ENCODE measurements at regions not wholly inside any gene's neighbourhood (a gene's known extent, or its start where the extent isn't known, plus 50 kb on each side); places are given as distances from the start of the nearest gene placed in this dataset.

- Mint-ChIP-seq H3K4me1 (no peaks in the 10 kb centered on the region), H3K4me3 (no peak overlapping the region), H3K36me3 (ENCODE audit: low read depth) (no peaks in the 10 kb centered on the region), H3K27me3 (no peaks in the 10 kb centered on the region), H3K27ac (no peak overlapping the region)
- DNase-seq: no peak
- no peaks in the 10 kb centered on the region for H3K9me3 ChIP-seq (ENCODE audit: control insufficient read depth, low read length, poor library complexity, severe bottlenecking)
- ATAC-seq: no peak
These were observed 539.5 kb downstream of the EBF1 start for GRCh38 chr5:158560170-158560569.

- H3K9me3 ChIP-seq (ENCODE audit: control insufficient read depth, low read length, poor library complexity, severe bottlenecking): no peaks in the 10 kb centered on the region
- DNase-seq: no peak
- Mint-ChIP-seq H3K27ac (no peak overlapping the region), H3K4me1 (no peaks in the 10 kb centered on the region), H3K27me3 (no peaks in the 10 kb centered on the region), H3K36me3 (ENCODE audit: low read depth) (no peaks in the 10 kb centered on the region), H3K4me3 (no peak overlapping the region)
- no peak for ATAC-seq
These were observed 540.1 kb downstream of the EBF1 start for GRCh38 chr5:158559643-158560042.

- H3K9me3 ChIP-seq (ENCODE audit: control insufficient read depth, low read length, poor library complexity, severe bottlenecking): no peaks in the 10 kb centered on the region
- Mint-ChIP-seq H3K4me3 (no peak overlapping the region), H3K27ac (no peak overlapping the region), H3K4me1 (no peaks in the 10 kb centered on the region), H3K36me3 (ENCODE audit: low read depth) (no peaks in the 10 kb centered on the region), H3K27me3 (no peaks in the 10 kb centered on the region)
- DNase-seq (no peak), ATAC-seq (no peak)
These were observed 540.6 kb downstream of the EBF1 start for GRCh38 chr5:158559066-158559465.

- ATAC-seq: no peak
- H3K36me3 Mint-ChIP-seq (ENCODE audit: low read depth): no peaks in the 10 kb centered on the region
- no peak for DNase-seq
- no peak overlapping the region for H3K27ac Mint-ChIP-seq
- no peaks in the 10 kb centered on the region for H3K4me1 Mint-ChIP-seq
- no peak overlapping the region for H3K4me3 Mint-ChIP-seq
- H3K9me3 ChIP-seq (ENCODE audit: control insufficient read depth, low read length, poor library complexity, severe bottlenecking): no peaks in the 10 kb centered on the region
- H3K27me3 Mint-ChIP-seq: no peaks in the 10 kb centered on the region
These were observed 545.8 kb downstream of the EBF1 start for GRCh38 chr5:158553962-158554336.

- Mint-ChIP-seq H3K27me3 (no peaks in the 10 kb centered on the region), H3K27ac (no peak overlapping the region), H3K4me3 (no peak overlapping the region), H3K4me1 (no peaks in the 10 kb centered on the region), H3K36me3 (ENCODE audit: low read depth) (no peaks in the 10 kb centered on the region)
- no peak for ATAC-seq
- DNase-seq: no peak
- no peaks in the 10 kb centered on the region for H3K9me3 ChIP-seq (ENCODE audit: control insufficient read depth, low read length, poor library complexity, severe bottlenecking)
These were observed 546.3 kb downstream of the EBF1 start for GRCh38 chr5:158553195-158553961.

GRCh38 chr5:158552241-158552640 is 547.5 kb downstream of the EBF1 start:
- DNase-seq: no peak
- no peaks in the 10 kb centered on the region for H3K27me3 Mint-ChIP-seq

GRCh38 chr5:158549311-158549710 is 550.4 kb downstream of the EBF1 start:
- Mint-ChIP-seq H3K36me3 (ENCODE audit: low read depth) (no peaks in the 10 kb centered on the region), H3K27me3 (no peaks in the 10 kb centered on the region), H3K4me1 (no peaks in the 10 kb centered on the region), H3K4me3 (no peak overlapping the region), H3K27ac (no peak overlapping the region)
- ATAC-seq (no peak), DNase-seq (no peak)
- H3K9me3 ChIP-seq (ENCODE audit: control insufficient read depth, low read length, poor library complexity, severe bottlenecking): no peaks in the 10 kb centered on the region

More at GRCh38 chr5:158552241-158552640, 547.5 kb downstream of the EBF1 start:
- no peaks in the 10 kb centered on the region for H3K36me3 Mint-ChIP-seq (ENCODE audit: low read depth)
- no peak for ATAC-seq
- H3K27ac Mint-ChIP-seq: no peak overlapping the region
- H3K4me3 Mint-ChIP-seq: no peak overlapping the region
- no peaks in the 10 kb centered on the region for H3K9me3 ChIP-seq (ENCODE audit: control insufficient read depth, low read length, poor library complexity, severe bottlenecking)
- H3K4me1 Mint-ChIP-seq: no peaks in the 10 kb centered on the region

- no peaks in the 10 kb centered on the region for H3K4me1 Mint-ChIP-seq
- H3K9me3 ChIP-seq (ENCODE audit: control insufficient read depth, low read length, poor library complexity, severe bottlenecking): no peaks in the 10 kb centered on the region
- no peak overlapping the region for H3K27ac Mint-ChIP-seq
- no peak overlapping the region for H3K4me3 Mint-ChIP-seq
- DNase-seq (no peak), ATAC-seq (no peak)
- H3K27me3 Mint-ChIP-seq: peaks cover 5% of the 10 kb centered on the region
- no peaks in the 10 kb centered on the region for H3K36me3 Mint-ChIP-seq (ENCODE audit: low read depth)
These were observed 553.0 kb downstream of the EBF1 start for GRCh38 chr5:158546748-158547147.

GRCh38 chr5:158545949-158546530 is 553.7 kb downstream of the EBF1 start:
- DNase-seq (no peak), ATAC-seq (no peak)
- Mint-ChIP-seq H3K27me3 (peaks cover 5% of the 10 kb centered on the region), H3K4me3 (no peak overlapping the region), H3K27ac (no peak overlapping the region), H3K4me1 (no peaks in the 10 kb centered on the region), H3K36me3 (ENCODE audit: low read depth) (no peaks in the 10 kb centered on the region)
- H3K9me3 ChIP-seq (ENCODE audit: control insufficient read depth, low read length, poor library complexity, severe bottlenecking): no peaks in the 10 kb centered on the region

- H3K27ac Mint-ChIP-seq: no peak overlapping the region
- H3K27me3 Mint-ChIP-seq: peaks cover 5% of the 10 kb centered on the region
- no peak overlapping the region for H3K4me3 Mint-ChIP-seq
- H3K4me1 Mint-ChIP-seq: no peaks in the 10 kb centered on the region
- no peak for ATAC-seq
- H3K9me3 ChIP-seq (ENCODE audit: control insufficient read depth, low read length, poor library complexity, severe bottlenecking): no peaks in the 10 kb centered on the region
- no peak for DNase-seq
- no peaks in the 10 kb centered on the region for H3K36me3 Mint-ChIP-seq (ENCODE audit: low read depth)
These were observed 555.1 kb downstream of the EBF1 start for GRCh38 chr5:158544388-158545339.

GRCh38 chr5:158543539-158544387 is 556.0 kb downstream of the EBF1 start:
- H3K27ac Mint-ChIP-seq: no peak overlapping the region
- H3K4me3 Mint-ChIP-seq: no peak overlapping the region
- peaks cover 5% of the 10 kb centered on the region for H3K27me3 Mint-ChIP-seq
- no peak for ATAC-seq
- H3K9me3 ChIP-seq (ENCODE audit: control insufficient read depth, low read length, poor library complexity, severe bottlenecking): no peaks in the 10 kb centered on the region
- DNase-seq: no peak
- no peaks in the 10 kb centered on the region for H3K36me3 Mint-ChIP-seq (ENCODE audit: low read depth)
- H3K4me1 Mint-ChIP-seq: no peaks in the 10 kb centered on the region

- H3K27me3 Mint-ChIP-seq: peaks cover 17% of the 10 kb centered on the region
- H3K4me3 Mint-ChIP-seq: no peak overlapping the region
- no peaks in the 10 kb centered on the region for H3K4me1 Mint-ChIP-seq
- DNase-seq: no peak
- no peak overlapping the region for H3K27ac Mint-ChIP-seq
- ATAC-seq: no peak
- no peaks in the 10 kb centered on the region for H3K36me3 Mint-ChIP-seq (ENCODE audit: low read depth)
- no peaks in the 10 kb centered on the region for H3K9me3 ChIP-seq (ENCODE audit: control insufficient read depth, low read length, poor library complexity, severe bottlenecking)
These were observed 558.0 kb downstream of the EBF1 start for GRCh38 chr5:158541536-158542297.
